ENCODE measurements at regions not wholly inside any gene's neighbourhood (a gene's known extent, or its start where the extent isn't known, plus 50 kb on each side); places are given as distances from the start of the nearest gene placed in this dataset.
A peak's percentile ranks its signal among the peaks of the same experiment; 100 is the strongest.
"Not testable (repeated sequence)": the region's sequence is repeated elsewhere in the genome, so short reads cannot be mapped to it uniquely, and the experiment has no call there.

- no peak for DNase-seq
These were observed 62.8 kb upstream of the CD93 start for GRCh38 chr20:23148731-23149570.

GRCh38 chr20:23147964-23148730 is 62.0 kb upstream of the CD93 start:
- no peak for DNase-seq

GRCh38 chr20:23147647-23147963 is 61.5 kb upstream of the CD93 start:
- no peak for DNase-seq

GRCh38 chr20:23146857-23147637 is 60.9 kb upstream of the CD93 start:
- DNase-seq = no peak

- DNase-seq = no peak
These were observed 60.1 kb upstream of the CD93 start for GRCh38 chr20:23146181-23146580.

GRCh38 chr20:23145281-23145700 is 59.2 kb upstream of the CD93 start:
- no peak for DNase-seq

- no peak for DNase-seq
These were observed 58.7 kb upstream of the CD93 start for GRCh38 chr20:23144856-23145255.

- DNase-seq = no peak
These were observed 58.0 kb upstream of the CD93 start for GRCh38 chr20:23143986-23144690.

- DNase-seq = no peak
These were observed 57.0 kb upstream of the CD93 start for GRCh38 chr20:23143098-23143497.

- DNase-seq = peak; percentile 16
These were observed 56.3 kb upstream of the CD93 start for GRCh38 chr20:23142162-23143050.

GRCh38 chr20:23141450-23142161 is 55.5 kb upstream of the CD93 start:
- no peak for DNase-seq

- DNase-seq = no peak
These were observed 54.9 kb upstream of the CD93 start for GRCh38 chr20:23140991-23141390.

GRCh38 chr20:23139984-23140383 is 53.9 kb upstream of the CD93 start:
- DNase-seq = not testable (repeated sequence)

- DNase-seq = no peak
These were observed 53.4 kb upstream of the CD93 start for GRCh38 chr20:23139524-23139923.

- DNase-seq = no peak
These were observed 52.6 kb upstream of the CD93 start for GRCh38 chr20:23138682-23139081.

- no peak for DNase-seq
These were observed 52.1 kb upstream of the CD93 start for GRCh38 chr20:23138226-23138625.

GRCh38 chr20:23136893-23137745 is 51.0 kb upstream of the CD93 start:
- DNase-seq = no peak

GRCh38 chr20:23135449-23136420 is 49.6 kb upstream of the CD93 start:
- no peak for DNase-seq
